Suprapubic skin (tissue), 3 donors: ENCODE measurements at regions not wholly inside any gene's neighbourhood (a gene's known extent, or its start where the extent isn't known, plus 50 kb on each side); places are given as distances from the start of the nearest gene placed in this dataset.

ENCODE experiments used
- CTCF ChIP-seq, 2 donors: fragments of 200-600 bp in 1 of 2; fragments of 450-650 bp in 1 of 2; sonication (generic) in 1 of 2; IDR thresholded peaks; one replicate each; pipeline ENCODE4 v1.5.1; 2016 to 2019; ENCODE audit warnings: antibody characterized with exemption in 2 of 2, mild to moderate bottlenecking in 1 of 2, moderate library complexity in 1 of 2
- POLR2AphosphoS5 ChIP-seq, 3 donors: sonication (generic); formaldehyde crosslinking; IDR thresholded peaks; one replicate each; pipeline ENCODE4 v1.6.1; 2017; ENCODE audit warnings: antibody characterized with exemption in 3 of 3

DNA sequence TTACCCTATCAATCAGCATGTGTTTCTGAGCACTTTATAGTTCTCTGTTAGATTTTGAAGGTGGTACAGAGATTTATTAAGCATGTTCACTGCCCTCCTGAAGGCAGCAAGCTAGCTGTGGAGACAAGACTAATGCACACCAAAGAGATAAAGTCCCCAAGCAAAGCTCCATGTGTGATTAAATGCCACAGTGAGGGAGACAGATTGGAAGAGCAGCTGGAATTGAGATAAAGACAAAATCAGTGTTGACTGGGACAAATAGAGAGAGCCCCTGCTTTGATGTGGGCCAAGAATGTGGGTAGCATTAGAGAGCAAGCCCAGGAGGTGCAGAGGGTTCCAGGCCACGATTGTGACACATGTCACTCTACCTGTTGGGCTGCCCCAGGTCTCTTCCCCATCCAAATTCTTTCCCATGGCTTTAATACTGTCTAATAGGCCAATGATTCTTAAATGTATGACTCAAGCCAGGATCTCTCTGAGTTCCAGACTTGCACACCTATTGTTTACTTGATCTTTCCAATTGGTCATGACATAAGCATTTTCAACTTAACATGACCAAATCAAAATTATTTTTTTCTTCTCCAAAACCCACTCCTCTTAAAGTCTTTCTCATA lies 60.1 kb upstream of the ZC3H12C start:
- TF ChIP-seq CTCF (IDR thresholded peaks at IDR 0.05) (no peak), POLR2AphosphoS5 (IDR thresholded peaks at IDR 0.05) (no peak)
